ENCODE measurements at regions not wholly inside any gene's neighbourhood (a gene's known extent, or its start where the extent isn't known, plus 50 kb on each side); places are given as distances from the start of the nearest gene placed in this dataset.

DNA sequence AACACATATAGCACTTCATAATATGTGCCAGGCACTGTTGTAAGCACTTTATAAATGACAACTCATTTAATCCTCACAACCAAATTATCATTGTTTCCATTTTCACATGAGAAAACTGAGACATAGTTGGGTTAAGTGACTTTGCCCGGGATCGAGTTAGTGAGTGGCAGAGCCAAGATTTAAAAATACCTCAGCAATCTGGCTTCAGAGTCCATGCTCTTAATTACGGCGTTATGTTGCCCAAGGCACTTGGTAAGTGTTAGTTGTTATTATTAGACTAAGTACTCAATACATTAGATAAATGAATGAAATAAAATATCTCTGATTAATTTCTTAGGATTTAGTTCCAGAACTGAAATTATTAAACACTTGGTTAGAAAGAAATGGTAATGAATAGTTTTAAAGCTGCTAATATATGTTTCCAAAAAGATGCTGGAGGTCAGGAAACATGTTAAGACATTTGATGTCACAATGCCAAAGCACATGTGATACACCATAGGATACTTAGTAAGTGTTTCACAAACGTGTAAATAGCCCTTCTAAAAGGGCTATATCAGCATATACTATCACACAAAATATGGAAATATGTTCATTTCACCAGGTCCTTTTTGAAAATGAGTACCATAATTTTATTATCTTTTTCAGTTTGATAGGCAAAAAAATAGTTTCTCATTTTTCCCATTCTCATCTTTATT is 301.9 kb downstream of the GPAT3 start:
- DNase-seq = no peak

- no peak for DNase-seq
These were observed 298.0 kb downstream of the GPAT3 start for GRCh38 chr4:83833920-83834319.

DNA sequence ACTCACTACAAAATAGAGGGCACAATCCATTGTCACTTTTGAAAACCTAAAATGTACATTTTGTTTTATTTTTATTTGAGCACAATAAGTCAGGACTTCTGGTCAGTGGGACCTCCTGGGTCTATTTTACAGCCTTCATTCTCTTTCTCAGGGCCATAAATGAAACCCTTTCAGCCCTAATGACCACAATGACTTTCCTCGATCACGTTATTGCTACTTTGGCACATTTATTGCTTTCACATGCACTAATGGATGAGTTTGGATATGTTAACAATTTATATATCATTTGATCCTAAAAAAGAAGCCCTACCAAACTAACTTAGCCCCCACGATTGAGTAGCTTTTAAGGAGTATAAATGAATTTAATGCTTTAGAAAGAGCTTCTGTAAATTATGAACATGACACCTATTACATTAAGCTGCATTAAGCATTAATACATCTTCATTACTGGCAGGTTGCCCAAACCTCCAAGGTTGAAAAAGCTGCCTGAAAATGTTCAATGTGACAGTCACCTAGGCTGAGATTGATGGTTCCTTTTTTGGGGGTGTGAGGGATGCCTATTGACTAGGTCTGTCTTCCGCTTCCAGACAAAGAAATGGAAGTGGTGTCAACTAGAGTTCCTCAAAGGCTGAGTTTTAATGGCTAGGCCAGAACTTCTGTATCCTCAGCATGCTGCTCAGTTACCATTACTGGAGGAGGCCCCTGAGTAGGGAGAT is 296.4 kb downstream of the GPAT3 start:
- DNase-seq = no peak

DNA sequence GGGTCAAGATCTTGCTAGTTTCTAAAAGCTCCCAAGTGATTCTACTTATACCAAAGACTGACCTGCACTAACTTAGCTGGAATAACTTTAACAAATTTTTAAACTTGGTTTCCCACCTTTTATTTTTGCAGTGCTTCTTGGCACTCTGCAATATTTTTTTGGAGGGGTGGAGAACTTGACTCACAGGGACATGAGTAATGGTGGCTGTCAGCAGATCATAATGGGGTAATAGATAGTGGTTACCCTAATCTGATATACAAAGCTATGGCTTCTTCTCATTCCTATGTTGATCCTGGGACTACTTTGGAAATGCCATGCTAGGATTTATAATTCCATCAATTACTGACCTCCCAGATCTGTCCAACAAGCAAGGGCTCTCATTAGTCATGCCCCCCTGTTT is 295.7 kb downstream of the GPAT3 start:
- no peak for DNase-seq

GRCh38 chr4:83830138-83830888 is 294.4 kb downstream of the GPAT3 start:
- DNase-seq = no peak

DNA sequence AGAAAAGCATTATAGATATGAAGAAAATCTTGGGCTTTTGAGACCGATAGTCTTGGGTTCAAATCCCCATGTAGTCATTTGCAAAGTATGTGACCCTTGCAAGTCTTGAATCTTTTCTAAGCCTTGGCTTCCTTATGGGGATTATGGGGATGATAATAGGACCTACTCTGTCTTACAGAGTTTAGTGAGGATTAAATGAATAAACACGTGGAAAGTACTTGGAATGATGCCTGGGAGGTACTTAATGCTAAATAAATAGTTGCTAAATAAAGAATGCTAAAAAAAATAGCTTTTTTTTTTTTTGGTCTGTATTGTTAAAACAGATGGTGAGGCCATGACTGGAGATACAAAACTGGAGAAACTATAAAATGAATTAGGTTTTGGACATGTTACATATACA is 292.7 kb downstream of the GPAT3 start:
- no peak for DNase-seq

- no peak for DNase-seq
These were observed 285.6 kb downstream of the GPAT3 start for GRCh38 chr4:83821493-83821892.

- DNase-seq = no peak
These were observed 283.7 kb downstream of the GPAT3 start for GRCh38 chr4:83819582-83819981.

DNA sequence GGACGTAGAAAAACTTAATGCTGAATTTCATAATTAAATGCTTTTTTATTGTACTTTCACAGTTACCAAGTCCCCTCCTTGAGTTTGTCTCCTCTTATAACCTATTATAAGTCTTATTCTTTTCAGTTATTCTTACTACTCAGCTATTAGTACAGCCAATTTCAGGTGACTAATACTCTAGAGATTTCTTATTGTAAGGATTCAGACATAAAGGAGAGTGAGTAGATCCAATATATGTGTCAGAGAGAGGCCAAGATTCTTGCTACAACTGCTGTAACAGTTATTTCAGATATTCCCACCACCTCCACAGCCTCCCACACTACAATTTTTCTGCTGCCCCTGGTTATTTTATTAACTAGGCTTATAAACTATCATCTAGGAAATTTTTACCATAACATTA is 274.5 kb downstream of the GPAT3 start:
- DNase-seq = no peak

- no peak for DNase-seq
These were observed 273.7 kb downstream of the GPAT3 start for GRCh38 chr4:83809581-83809980.

GRCh38 chr4:83793481-83793880 is 257.6 kb downstream of the GPAT3 start:
- no peak for DNase-seq

DNA sequence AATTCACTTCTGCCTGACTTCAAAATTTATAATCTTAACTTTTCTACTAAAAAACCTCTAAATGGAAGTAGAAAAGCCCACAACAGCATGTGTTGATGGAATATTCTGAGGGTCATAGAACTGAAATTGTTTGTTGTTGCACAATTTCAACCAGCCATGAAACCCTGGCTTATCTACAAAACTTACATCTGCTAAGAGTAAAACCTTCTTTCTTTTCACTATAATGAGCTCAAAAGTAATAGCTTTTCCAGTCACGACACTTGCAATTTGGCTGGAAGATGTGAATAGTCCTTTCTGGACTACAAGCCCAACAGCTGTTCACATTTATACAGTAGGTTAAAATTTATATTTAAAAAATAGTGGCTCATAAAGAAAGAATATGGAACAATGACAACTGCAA is 250.0 kb downstream of the GPAT3 start:
- no peak for DNase-seq

DNA sequence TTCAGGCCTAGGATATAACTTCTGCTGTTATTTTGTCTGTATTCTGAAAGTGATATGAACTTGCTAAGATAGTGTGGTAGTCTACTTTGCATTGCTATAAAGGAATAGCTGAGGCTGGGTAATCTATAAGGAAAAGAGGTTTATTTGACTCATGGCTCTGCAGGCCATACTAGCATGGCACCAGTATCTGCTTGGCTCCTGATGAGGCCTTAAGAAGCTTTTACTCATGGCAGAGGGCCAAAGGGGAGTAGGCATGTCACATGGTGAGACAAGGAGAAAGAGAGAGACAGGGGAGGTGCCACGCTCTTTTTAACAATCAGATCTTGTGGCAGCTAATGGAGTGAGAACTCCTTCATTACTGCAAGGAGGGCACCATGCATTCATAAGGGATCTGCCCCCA is 247.3 kb downstream of the GPAT3 start:
- no peak for DNase-seq

- DNase-seq = no peak
These were observed 246.7 kb downstream of the GPAT3 start for GRCh38 chr4:83782591-83782990.

DNA sequence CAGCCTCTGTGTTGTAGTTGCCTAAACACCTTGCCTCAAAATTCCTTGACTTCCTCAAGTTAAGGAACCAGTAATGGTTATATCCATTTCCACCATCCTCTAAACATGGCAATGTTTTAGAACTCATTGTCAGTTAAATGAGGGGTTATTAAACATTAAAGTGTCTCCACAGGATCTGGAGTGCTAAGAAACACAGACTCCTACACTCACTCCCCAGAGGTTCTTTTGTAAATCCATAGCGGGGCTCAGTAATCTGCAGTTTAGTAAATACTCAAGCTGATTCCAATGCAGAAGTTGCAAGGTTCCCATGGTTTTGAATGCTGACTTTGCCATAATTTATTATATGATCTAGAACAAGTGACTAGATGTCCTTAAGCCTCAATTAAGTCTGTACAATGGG is 245.5 kb downstream of the GPAT3 start:
- no peak for DNase-seq

DNA sequence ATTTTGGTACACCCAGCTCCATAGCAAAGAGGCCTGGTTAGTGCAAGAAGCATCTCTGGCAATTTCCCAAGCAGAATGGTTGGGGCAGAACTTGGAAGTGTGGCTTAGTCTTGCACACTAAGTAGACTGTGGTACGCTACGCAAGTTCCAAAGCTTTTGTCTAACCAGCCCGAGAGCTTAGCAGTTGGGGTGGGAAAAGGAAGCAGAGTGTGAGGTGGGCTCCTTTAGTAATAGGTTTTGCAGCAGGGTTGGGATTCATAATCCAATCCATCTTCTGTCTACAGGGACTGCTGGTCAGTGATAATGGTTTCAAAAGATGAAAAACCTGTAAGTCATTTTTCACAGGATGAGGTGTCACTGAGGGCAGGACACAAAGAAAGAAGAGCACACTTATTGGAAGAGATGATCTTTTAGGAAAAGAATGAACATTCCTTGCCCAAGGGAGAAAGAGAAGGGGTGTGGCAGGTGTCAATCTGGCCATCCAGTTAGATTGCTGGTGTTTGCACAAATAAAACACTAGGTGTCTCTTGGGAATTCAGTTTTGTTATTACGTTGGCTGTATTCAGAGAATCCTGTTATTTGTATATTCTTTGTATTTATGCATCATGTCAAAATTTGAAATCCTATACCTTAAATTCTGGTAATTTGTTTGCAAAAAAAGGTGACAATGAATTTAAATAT is 244.3 kb downstream of the GPAT3 start:
- DNase-seq = no peak

GRCh38 chr4:83779103-83780052 is 243.5 kb downstream of the GPAT3 start:
- peak; percentile 16 for DNase-seq

GRCh38 chr4:83772685-83773084 is 236.8 kb downstream of the GPAT3 start:
- no peak for DNase-seq

DNA sequence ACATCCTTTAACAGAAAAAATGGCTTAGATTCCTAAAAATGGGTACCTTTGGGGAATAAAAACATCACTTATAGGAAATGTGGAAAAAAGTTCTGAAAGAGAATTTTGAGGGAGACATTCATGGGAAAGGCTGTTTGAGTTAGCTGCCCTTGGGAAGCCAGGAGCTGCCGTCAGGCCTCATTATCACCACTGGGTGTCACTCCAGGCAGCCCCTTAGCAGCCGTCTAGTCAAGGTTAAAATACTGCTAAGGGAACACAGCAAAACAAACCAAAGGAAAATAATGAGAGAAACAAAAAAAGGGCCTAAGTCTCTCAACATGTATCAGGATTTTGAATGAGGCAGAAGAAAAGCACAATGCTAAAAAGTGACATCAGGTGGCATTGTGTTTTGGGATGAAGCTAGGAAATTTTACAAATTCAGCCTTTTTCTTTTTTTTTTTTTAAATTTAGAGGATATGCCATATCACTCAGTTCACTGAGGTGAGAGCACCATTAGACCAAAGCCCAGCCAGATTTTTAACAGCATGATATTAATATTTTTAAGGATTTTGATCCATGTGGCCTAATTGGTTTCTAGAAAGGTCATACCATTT is 235.3 kb downstream of the GPAT3 start:
- DNase-seq = peak; percentile 51

DNA sequence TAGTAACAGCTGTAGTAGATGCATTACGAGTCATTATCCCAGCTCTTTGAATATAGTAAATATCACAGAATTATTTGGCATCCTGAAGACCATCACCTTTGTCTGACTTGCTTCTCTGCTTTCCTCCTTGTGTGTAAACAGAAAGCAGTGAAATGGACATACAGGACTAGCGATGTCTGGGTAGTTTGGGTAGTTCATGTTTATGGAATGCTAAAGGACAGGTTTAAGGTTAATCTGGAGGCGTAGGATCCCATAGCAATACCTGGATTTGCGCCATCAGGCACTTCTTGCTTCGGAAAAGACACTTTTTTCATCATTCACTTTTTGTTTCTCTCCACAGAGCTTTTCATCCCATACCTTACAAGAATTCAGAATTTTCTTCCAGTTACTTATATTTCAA is 232.2 kb downstream of the GPAT3 start:
- no peak for DNase-seq

- DNase-seq = peak; percentile 40
These were observed 231.2 kb downstream of the GPAT3 start for GRCh38 chr4:83767067-83767466.

GRCh38 chr4:83759611-83760010 is 223.7 kb downstream of the GPAT3 start:
- no peak for DNase-seq

All from retina (tissue), 1 donor.